ENCODE measurements at regions not wholly inside any gene's neighbourhood (a gene's known extent, or its start where the extent isn't known, plus 50 kb on each side); places are given as distances from the start of the nearest gene placed in this dataset.

DNA sequence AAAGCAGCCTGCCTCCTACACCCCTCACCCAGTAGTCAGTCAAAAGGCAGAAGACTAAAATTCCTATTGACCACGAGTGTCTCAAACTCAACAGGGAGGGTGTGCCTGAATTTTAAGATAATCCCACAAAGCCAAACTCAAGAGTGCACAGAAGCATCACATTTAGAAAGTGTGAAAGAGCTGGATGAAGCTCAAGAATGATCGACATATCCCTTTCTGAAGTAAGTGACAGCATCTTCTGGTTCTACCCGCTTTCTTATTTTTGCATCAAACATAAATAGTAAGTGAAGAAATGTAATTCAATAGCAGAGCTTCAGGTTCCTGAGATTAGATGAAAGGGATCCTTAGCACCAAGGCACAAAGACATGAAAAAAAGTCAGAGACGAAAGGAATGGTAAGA is 64.5 kb upstream of the BACH2 start:
- TF ChIP-seq CTCF (IDR thresholded peaks at IDR 0.05; ENCODE audit: low read length) (no peak), EZH2 (IDR thresholded peaks at IDR 0.05; ENCODE audit: borderline replicate concordance, low read length) (no peak)
